HG03354 (cell line): ENCODE measurements at regions not wholly inside any gene's neighbourhood (a gene's known extent, or its start where the extent isn't known, plus 50 kb on each side); places are given as distances from the start of the nearest gene placed in this dataset.
"Not testable (repeated sequence)": the region's sequence is repeated elsewhere in the genome, so short reads cannot be mapped to it uniquely, and the experiment has no call there.

Experiments
- ATAC-seq: cut with Tn5 transposase; IDR thresholded peaks from one replicate; pipeline ENCODE4 v1.9.1; 2021; ENCODE audit warnings: mild to moderate bottlenecking; ENCODE audit not compliant: unreplicated experiment, poor library complexity, severe bottlenecking

- ATAC-seq, result no peak
Measured at GRCh38 chr14:30450631-30451545, 108.1 kb upstream of the G2E3 start.

DNA sequence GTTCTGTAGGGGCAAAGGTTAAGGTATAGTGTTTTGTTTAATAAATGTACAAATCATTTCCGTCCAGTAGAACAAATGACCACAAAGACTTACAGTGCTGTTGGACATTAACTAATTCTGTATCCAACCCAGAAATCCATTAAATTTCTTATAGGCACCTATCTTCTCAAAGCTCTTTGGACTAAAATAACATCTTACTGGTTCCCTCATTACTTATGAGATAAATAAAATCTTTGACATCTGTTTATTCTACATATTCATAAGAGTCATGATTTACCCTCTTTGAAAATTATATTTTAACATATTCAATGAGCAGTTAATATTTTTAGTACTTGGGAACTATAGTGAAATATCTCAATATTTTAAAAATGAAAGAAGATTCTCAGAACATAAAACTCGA, 102.7 kb upstream of the G2E3 start:
- no peak for ATAC-seq

- ATAC-seq, result no peak
Measured at GRCh38 chr14:30462358-30462757, 96.6 kb upstream of the G2E3 start.

DNA sequence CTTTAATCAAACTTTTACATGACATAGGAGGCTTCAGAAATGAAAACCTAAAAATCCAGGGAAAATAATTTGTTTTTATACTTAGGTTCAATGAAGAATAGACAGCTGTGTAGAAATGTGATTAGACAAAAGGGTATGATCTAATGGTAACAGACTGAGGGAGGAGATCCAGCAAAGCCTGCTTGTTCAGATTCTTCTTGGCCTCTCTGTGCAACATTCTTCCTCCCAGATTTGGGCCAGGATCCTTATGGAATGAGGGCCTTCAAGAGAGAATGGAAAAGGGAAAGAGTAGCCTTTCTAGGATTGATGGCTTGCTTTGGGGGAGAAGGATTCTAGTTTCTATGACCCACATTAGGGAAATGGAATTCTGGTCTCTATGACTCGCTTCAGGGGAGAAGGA, 94.5 kb upstream of the G2E3 start:
- ATAC-seq, result no peak

DNA sequence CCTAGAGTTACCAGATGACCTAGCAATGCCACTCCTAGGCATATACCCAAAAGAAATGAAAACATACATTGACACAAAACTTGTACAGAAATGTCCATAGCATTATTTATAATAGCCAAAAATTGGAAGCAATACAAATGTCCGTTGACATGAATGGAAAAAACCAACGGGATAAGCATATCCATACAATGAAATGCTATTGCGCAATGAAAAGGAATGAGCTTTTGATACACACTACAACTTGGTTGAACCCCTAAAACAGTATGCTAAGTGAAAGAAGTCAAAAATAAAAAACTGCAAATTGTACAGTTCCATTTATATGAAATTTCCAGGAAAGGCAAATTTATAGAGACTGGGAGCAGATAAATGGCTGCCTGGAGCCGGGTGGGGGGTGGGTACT, 90.6 kb upstream of the G2E3 start:
- ATAC-seq, result no peak

DNA sequence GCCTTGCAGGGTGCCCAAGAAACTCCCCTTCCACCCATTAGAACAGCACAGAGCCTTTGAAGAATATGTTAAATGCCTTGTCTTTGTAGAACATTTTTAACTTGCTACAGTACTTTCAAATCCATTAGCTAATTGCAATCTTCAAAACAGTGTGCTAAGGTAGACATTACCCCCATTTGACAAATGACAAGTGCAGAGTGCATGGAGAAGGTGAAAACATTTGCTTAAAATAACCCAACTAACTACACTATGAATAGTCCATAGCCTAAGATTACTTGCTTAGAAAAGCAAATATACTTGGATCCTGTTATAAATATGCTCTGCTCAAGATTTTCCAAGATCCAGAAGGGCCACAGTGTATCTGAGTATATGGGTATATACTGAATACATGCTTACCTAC, 87.0 kb upstream of the G2E3 start:
- no peak for ATAC-seq

DNA sequence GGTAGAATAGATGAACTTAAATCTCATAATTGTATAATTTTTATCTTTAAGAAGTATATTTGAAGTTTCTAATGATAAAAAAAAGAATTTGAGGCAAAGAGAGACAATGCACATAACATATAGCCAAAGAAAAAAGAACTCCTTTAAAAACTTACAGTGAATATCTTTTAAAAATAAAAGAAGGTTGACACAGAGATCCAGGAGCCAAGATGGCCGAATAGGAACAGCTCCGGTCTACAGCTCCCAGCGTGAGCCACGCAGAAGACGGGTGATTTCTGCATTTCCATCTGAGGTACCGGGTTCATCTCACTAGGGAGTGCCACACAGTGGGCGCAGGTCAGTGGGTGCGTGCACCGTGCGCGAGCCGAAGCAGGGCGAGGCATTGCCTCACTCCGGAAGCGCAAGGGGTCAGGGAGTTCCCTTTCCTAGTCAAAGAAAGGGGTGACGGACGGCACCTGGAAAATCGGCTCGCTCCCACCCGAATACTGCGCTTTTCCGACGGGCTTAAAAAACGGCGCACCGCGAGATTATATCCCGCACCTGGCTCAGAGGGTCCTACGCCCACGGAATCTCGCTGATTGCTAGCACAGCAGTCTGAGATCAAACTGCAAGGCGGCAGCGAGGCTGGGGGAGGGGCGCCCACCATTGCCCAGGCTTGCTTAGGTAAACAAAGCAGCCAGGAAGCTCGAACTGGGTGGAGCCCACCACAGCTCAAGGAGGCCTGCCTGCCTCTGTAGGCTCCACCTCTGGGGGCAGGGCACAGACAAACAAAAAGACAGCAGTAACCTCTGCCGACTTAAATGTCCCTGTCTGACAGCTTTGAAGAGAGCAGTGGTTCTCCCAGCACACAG, 84.9 kb upstream of the G2E3 start:
- not testable (repeated sequence) for ATAC-seq

DNA sequence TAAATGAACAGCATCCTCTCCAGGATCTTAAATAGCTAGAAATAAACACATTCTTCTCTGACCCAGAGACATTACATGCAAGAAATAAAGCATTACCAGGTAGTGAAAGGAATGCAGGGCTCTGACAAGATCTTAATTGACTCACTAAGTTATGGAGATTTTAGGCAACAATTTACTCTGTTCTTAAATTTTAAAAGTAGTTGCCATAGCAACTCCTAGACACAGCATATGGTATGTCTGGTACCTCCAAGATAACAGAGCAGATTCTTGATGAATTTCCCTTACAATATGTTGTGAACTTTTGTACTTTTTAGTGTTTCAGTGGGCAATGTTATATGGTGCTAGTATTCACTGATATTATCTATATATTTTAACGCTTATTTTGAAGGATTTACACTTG, 76.7 kb upstream of the G2E3 start:
- no peak for ATAC-seq

DNA sequence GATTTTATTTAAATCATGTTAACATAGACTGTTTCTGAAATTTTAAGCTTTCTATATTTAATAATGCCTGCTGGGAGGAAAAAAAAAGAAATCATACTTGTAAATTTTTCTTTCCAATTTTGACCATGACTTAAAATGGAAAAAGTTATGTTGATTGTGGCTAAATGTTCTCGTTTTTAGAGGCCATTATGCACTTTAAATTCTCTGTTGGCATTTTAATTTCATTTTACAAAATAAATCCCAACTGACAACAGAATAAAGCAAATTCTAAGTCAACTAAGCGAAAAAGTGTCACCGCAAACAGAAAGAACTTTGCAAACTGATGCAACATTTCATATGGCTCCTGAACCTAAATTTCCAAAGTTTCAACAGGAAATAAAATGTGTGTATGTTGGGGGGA, 74.8 kb upstream of the G2E3 start:
- no peak for ATAC-seq

DNA sequence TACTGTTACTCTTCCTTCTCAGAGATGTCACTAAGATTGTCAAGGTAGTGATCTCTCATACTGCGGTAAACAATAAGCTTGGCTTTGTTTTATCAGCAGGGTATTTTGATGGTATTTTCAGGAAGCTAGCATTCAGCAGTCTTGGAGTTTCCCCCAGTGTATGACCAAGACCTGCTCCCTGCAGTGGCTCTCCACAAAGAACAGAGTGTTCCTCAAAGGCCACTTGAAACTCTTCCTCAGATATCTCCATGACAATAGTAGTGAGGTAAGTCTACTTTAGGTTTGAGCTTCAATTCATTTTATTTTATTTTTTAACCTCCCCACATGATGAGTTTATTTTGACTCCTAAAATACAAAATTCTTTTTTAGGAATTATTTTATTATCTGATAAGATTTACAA, 74.0 kb upstream of the G2E3 start:
- ATAC-seq, result no peak

- no peak for ATAC-seq
Measured at GRCh38 chr14:30496852-30497251, 62.1 kb upstream of the G2E3 start.

- ATAC-seq, result no peak
Measured at GRCh38 chr14:30499358-30499757, 59.6 kb upstream of the G2E3 start.

DNA sequence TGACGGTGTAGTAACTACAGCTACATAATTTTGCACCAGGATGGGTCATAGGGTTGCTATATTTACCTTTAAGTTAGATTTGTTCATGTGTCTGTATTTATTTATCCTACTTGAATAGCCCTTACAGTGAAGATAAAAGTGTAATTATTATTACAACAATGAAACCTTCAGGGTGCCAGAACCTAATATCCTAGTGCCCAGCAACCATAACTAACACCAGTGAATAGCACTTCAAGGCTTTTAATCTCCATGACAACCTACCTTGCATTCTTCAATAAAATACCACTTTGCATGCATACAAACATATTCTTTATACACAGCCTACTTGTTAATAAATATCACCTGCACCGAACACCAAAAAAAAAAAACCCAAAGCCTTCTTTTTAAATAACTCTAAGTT, 58.7 kb upstream of the G2E3 start:
- ATAC-seq, result no peak

DNA sequence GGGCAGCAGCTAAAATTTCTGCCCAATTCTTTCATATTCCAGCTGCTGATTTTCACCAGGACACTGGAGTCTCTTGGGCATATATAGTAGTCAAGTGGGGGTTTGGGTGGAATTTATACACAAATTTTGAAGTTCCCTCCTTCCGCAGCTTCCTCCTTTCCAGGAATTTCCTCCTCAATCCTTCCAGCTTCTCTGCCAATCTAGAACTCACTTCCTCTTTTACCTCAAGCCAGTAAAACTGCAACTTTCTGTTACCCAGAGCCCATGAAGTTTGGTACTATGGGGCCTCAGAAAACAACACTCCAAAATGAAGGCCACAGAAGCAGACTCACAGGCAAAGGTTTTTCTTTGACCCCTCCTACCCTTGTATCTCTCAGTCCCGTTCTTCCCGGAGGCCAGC, 51.7 kb upstream of the G2E3 start:
- no peak for ATAC-seq
